ENCODE measurements at regions not wholly inside any gene's neighbourhood (a gene's known extent, or its start where the extent isn't known, plus 50 kb on each side); places are given as distances from the start of the nearest gene placed in this dataset.
"Not testable (repeated sequence)": the region's sequence is repeated elsewhere in the genome, so short reads cannot be mapped to it uniquely, and the experiment has no call there.

DNA sequence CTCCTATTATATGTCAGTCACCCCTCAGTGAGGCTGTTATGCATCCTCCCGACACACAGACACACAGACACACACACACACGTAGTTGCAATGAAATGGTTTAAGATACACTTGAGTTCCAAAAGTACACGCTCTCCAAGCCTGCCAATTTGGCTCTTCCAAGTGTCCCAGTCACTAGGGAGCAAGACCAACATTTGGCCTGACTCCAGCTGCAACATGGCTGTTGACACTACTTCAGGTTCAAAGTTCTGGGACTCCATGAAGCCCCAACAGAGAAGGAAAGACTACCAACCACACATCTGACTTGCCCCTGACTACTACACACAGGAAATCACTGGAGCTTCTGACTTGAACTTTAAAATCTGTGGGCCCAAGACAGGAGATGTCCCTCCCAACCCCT, 128.1 kb upstream of the KCNJ18 start:
- TF ChIP-seq, protein P1, sequence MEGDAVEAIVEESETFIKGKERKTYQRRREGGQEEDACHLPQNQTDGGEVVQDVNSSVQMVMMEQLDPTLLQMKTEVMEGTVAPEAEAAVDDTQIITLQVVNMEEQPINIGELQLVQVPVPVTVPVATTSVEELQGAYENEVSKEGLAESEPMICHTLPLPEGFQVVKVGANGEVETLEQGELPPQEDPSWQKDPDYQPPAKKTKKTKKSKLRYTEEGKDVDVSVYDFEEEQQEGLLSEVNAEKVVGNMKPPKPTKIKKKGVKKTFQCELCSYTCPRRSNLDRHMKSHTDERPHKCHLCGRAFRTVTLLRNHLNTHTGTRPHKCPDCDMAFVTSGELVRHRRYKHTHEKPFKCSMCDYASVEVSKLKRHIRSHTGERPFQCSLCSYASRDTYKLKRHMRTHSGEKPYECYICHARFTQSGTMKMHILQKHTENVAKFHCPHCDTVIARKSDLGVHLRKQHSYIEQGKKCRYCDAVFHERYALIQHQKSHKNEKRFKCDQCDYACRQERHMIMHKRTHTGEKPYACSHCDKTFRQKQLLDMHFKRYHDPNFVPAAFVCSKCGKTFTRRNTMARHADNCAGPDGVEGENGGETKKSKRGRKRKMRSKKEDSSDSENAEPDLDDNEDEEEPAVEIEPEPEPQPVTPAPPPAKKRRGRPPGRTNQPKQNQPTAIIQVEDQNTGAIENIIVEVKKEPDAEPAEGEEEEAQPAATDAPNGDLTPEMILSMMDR (IDR thresholded peaks at IDR 0.05; ENCODE audit: insufficient read depth in 1 of 2, low read depth in 1 of 2, low read length in 1 of 2, severe bottlenecking in 1 of 2, unreplicated experiment in 1 of 2): no peak
- Histone ChIP-seq H3K4me1 (peaks cover 8% of the 10 kb centered on the region), H3K27me3 (replicated peaks; ENCODE audit: control insufficient read depth, insufficient read depth, low read length) (no peaks in the 10 kb centered on the region; the same call in 1 of the 2 replicates), H3K9me3 (no peaks in the 10 kb centered on the region), H3K4me3 (ENCODE audit: low read depth, low read length) (no peak overlapping the region), H3K36me3 (ENCODE audit: control insufficient read depth, insufficient read depth, low read length) (no peaks in the 10 kb centered on the region)
- intact Hi-C loops (cut with micrococcal nuclease; ENCODE audit: unreplicated experiment): no loop called here
- CTCF ChIA-PET: no interaction called here
- H3K9me3 Mint-ChIP-seq (ENCODE audit: unreplicated experiment): no peaks in the 10 kb centered on the region
- H3K27ac Mint-ChIP-seq (ENCODE audit: unreplicated experiment): no peak overlapping the region
- H3K4me3 Mint-ChIP-seq (ENCODE audit: unreplicated experiment): no peak overlapping the region
- H3K4me1 Mint-ChIP-seq (ENCODE audit: low read depth, unreplicated experiment): peaks cover 13% of the 10 kb centered on the region
- H3K27me3 Mint-ChIP-seq (ENCODE audit: insufficient read depth, unreplicated experiment): peaks cover 8% of the 10 kb centered on the region
- POLR2A ChIA-PET: no interaction called here
- no peak for DNase-seq
- BruUV-seq (replicated peaks): no TSS peak
- no peaks in the 10 kb centered on the region for H3K36me3 Mint-ChIP-seq (ENCODE audit: insufficient read depth, unreplicated experiment)

GRCh38 chr17:21564757-21565156, 127.6 kb upstream of the KCNJ18 start:
- H3K36me3 ChIP-seq (ENCODE audit: control insufficient read depth, insufficient read depth, low read length); H3K27ac Mint-ChIP-seq (ENCODE audit: unreplicated experiment); CTCF ChIA-PET; H3K36me3 Mint-ChIP-seq (ENCODE audit: insufficient read depth, unreplicated experiment); H3K9me3 ChIP-seq; intact Hi-C loops (cut with micrococcal nuclease; ENCODE audit: unreplicated experiment); H3K27me3 ChIP-seq (replicated peaks; ENCODE audit: control insufficient read depth, insufficient read depth, low read length); BruUV-seq (replicated peaks); H3K9me3 Mint-ChIP-seq (ENCODE audit: unreplicated experiment); DNase-seq; H3K4me3 Mint-ChIP-seq (ENCODE audit: unreplicated experiment); H3K4me3 ChIP-seq (ENCODE audit: low read depth, low read length); POLR2A ChIA-PET; H3K4me1 ChIP-seq: not testable (repeated sequence)
- Mint-ChIP-seq H3K4me1 (ENCODE audit: low read depth, unreplicated experiment) (peaks cover 13% of the 10 kb centered on the region), H3K27me3 (ENCODE audit: insufficient read depth, unreplicated experiment) (peaks cover 11% of the 10 kb centered on the region)

DNA sequence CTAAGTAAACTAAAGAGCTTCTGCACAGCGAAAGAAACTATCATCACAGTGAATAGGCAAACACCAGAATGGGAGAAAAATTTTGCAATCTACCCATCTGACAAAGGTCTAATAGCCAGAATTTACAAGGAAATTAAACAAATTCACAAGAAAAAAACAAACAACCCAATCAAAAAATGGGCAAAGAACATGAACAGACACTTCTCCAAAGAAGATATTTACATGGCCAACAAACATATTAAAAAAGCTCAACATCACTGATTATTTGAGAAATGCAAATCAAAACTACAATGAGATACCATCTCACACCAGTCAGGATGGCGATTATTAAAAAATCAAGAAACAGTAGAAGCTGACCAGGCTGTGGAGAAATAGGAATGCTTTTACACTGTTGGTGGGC, 121.9 kb upstream of the KCNJ18 start:
- H3K27ac Mint-ChIP-seq (ENCODE audit: unreplicated experiment); intact Hi-C loops (cut with micrococcal nuclease; ENCODE audit: unreplicated experiment); H3K36me3 ChIP-seq (ENCODE audit: control insufficient read depth, insufficient read depth, low read length); H3K9me3 ChIP-seq; POLR2A ChIA-PET; H3K4me3 Mint-ChIP-seq (ENCODE audit: unreplicated experiment); CTCF ChIA-PET; H3K27me3 Mint-ChIP-seq (ENCODE audit: insufficient read depth, unreplicated experiment); H3K4me3 ChIP-seq (ENCODE audit: low read depth, low read length); H3K4me1 ChIP-seq; BruUV-seq (replicated peaks); H3K36me3 Mint-ChIP-seq (ENCODE audit: insufficient read depth, unreplicated experiment); H3K27me3 ChIP-seq (replicated peaks; ENCODE audit: control insufficient read depth, insufficient read depth, low read length); DNase-seq: not testable (repeated sequence)
- Mint-ChIP-seq H3K4me1 (ENCODE audit: low read depth, unreplicated experiment) (peaks cover 13% of the 10 kb centered on the region), H3K9me3 (ENCODE audit: unreplicated experiment) (peaks cover 11% of the 10 kb centered on the region)

DNA sequence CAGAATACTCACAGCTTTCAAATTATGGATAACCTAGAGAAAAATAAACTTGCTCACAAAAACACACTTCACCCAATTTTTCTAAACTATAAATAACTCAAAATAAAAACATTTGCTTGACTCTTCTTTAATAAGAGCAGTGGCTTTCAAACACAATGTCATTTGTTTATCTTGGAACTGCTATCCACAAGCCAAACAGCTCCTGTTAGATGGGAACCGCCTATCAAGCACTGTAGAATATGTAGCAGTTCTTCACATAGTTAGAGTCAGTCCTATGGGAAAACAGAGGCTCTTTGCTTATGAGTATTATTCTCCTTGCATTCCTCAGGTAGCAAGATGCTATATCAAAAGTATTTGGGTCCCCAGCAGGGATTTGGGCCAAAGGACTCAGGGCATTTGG, 120.2 kb upstream of the KCNJ18 start:
- H3K36me3 ChIP-seq (ENCODE audit: control insufficient read depth, insufficient read depth, low read length); CTCF ChIA-PET; H3K4me1 ChIP-seq; POLR2A ChIA-PET; intact Hi-C loops (cut with micrococcal nuclease; ENCODE audit: unreplicated experiment); H3K4me3 ChIP-seq (ENCODE audit: low read depth, low read length); H3K27ac Mint-ChIP-seq (ENCODE audit: unreplicated experiment); BruUV-seq (replicated peaks); H3K36me3 Mint-ChIP-seq (ENCODE audit: insufficient read depth, unreplicated experiment); H3K27me3 Mint-ChIP-seq (ENCODE audit: insufficient read depth, unreplicated experiment); DNase-seq; H3K27me3 ChIP-seq (replicated peaks; ENCODE audit: control insufficient read depth, insufficient read depth, low read length); H3K4me1 Mint-ChIP-seq (ENCODE audit: low read depth, unreplicated experiment); H3K9me3 ChIP-seq; H3K4me3 Mint-ChIP-seq (ENCODE audit: unreplicated experiment): not testable (repeated sequence)
- peaks cover 11% of the 10 kb centered on the region for H3K9me3 Mint-ChIP-seq (ENCODE audit: unreplicated experiment)

DNA sequence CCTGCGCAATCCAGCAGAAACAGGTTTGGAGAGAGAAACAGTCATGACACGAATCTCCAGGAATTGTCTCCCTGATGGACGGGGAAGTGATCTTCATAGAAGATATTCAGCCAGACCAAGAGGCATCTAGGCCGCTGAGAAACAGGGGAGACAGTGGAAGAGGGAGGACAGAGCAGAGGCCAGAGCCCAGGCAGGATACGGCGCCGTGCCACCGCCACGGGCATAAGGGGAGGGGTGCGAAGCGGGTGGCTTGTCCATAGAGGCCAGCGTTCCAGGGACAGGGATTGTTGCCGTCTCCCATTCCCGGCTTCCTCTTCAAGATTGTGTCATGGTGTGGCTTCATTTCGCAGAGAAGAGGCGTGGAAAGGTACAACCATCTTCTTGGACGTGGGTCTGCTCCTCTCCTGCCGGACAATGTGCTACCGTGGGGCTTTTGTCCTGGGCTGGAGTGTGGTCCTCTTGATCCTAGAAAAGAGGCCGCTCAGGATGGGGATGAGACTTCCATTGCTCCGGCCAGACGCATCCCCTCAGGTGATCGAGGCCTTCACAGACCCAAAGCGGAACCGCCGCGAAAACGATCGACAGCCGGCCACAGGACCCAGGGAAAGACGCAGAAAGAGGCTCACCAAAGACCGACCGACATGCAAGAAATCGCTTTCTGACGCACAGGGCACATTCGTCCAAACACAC, 118.9 kb upstream of the KCNJ18 start:
- H3K4me1 ChIP-seq; H3K4me3 ChIP-seq (ENCODE audit: low read depth, low read length); H3K4me3 Mint-ChIP-seq (ENCODE audit: unreplicated experiment); CTCF ChIA-PET; DNase-seq; BruUV-seq (replicated peaks); H3K27me3 Mint-ChIP-seq (ENCODE audit: insufficient read depth, unreplicated experiment); H3K4me1 Mint-ChIP-seq (ENCODE audit: low read depth, unreplicated experiment); H3K27ac Mint-ChIP-seq (ENCODE audit: unreplicated experiment); intact Hi-C loops (cut with micrococcal nuclease; ENCODE audit: unreplicated experiment); H3K36me3 Mint-ChIP-seq (ENCODE audit: insufficient read depth, unreplicated experiment); H3K36me3 ChIP-seq (ENCODE audit: control insufficient read depth, insufficient read depth, low read length); H3K27me3 ChIP-seq (replicated peaks; ENCODE audit: control insufficient read depth, insufficient read depth, low read length); POLR2A ChIA-PET; H3K9me3 ChIP-seq: not testable (repeated sequence)
- H3K9me3 Mint-ChIP-seq (ENCODE audit: unreplicated experiment): peaks cover 11% of the 10 kb centered on the region

Measured in Caco-2 (cell line).